HepG2 (cell line): ENCODE measurements at regions not wholly inside any gene's neighbourhood (a gene's known extent, or its start where the extent isn't known, plus 50 kb on each side); places are given as distances from the start of the nearest gene placed in this dataset.

ENCODE experiments used
- ATAC-seq: fragments of 200-7000 bp; cut with Tn5 transposase; 3 replicates; pipeline ENCODE4 v1.9.1; 2020; ENCODE audit warnings: mild to moderate bottlenecking, moderate library complexity
- BruUV-seq: library from RNA; stranded (reverse); fragments of 400-500 nt; replicated peaks from 2 replicates; lab custom pipeline; 2021; lab: Mats Ljungman, UMichigan
- CTCF ChIA-PET: fragments of 300-600 bp; formaldehyde crosslinking; extraction: SDS; loops from one replicate; lab custom pipeline; 2021; ENCODE audit warnings: low total read pairs, inconsistent platforms, low intra/inter-chr PET ratio; lab: Yijun Ruan, JAX
- POLR2A ChIA-PET: fragments of 350-600 bp; sonication (Branson Sonifier 250); formaldehyde crosslinking; loops from one replicate; lab custom pipeline; 2020; ENCODE audit warnings: antibody characterized with exemption, inconsistent platforms; lab: Yijun Ruan, JAX
- DNase-seq: peaks from one replicate; pipeline ENCODE4 v3.0.0-alpha.2; 2015; ENCODE audit warnings: low spot score
- FAIRE-seq: peaks from 3 replicates; lab custom pipeline; 2011; peaks lifted over from hg19 to GRCh38; lab: Jason Lieb, UNC
- H2AFZ ChIP-seq: one replicate; pipeline ENCODE4 v1.6.1; 2011; ENCODE audit warnings: low read length, inconsistent platforms
- H3K27ac ChIP-seq: fragments of 300-600 bp; 3 replicates; pipeline ENCODE4 v1.8.0; 2011; ENCODE audit warnings: mixed run types, mild to moderate bottlenecking, mixed read lengths, low read length, inconsistent platforms; ENCODE audit not compliant: insufficient read depth; ENCODE audit errors: extremely low read length
- H3K27me3 ChIP-seq, 2 experiments: fragments of 200-600 bp in 1 of 2; 2 replicates in 1 of 2; 3 replicates in 1 of 2; pipeline versions ENCODE4 v1.6.0 to v1.8.0; 2011; ENCODE audit warnings: low read length in 2 of 2, mild to moderate bottlenecking in 2 of 2, moderate library complexity in 2 of 2, inconsistent platforms in 1 of 2; ENCODE audit not compliant: insufficient read depth in 2 of 2, control insufficient read depth in 1 of 2
- H3K36me3 ChIP-seq, 2 experiments: fragments of 200-600 bp in 1 of 2; replicated peaks in 1 of 2; 2 replicates in 1 of 2; 3 replicates in 1 of 2; pipeline versions ENCODE4 v1.5.1 to v1.8.0; 2011; ENCODE audit warnings: low read length in 2 of 2, inconsistent platforms in 1 of 2; ENCODE audit not compliant: insufficient read depth in 2 of 2, control insufficient read depth in 1 of 2
- H3K4me1 ChIP-seq: 2 replicates; pipeline ENCODE4 v1.5.1; 2012; ENCODE audit warnings: low read length, inconsistent platforms; ENCODE audit not compliant: insufficient read depth
- H3K4me2 ChIP-seq: 2 replicates; pipeline ENCODE4 v1.6.0; 2011; ENCODE audit warnings: low read depth, low read length, inconsistent platforms
- H3K4me3 ChIP-seq, 3 experiments: fragments of 200-600 bp in 1 of 3; sonication (generic), shearing (Covaris generic) in 1 of 3; replicated peaks in 1 of 3; 2 replicates each; pipeline ENCODE4 v1.5.1; 2011 to 2016; ENCODE audit warnings: low read length in 3 of 3, inconsistent platforms in 2 of 3, low read depth in 2 of 3, mild to moderate bottlenecking in 2 of 3, control low read depth in 1 of 3, mixed read lengths in 1 of 3; ENCODE audit not compliant: insufficient read depth in 1 of 3
- H3K79me2 ChIP-seq: one replicate; pipeline ENCODE4 v1.6.1; 2011; ENCODE audit warnings: low read length, inconsistent platforms; ENCODE audit not compliant: insufficient read depth
- H3K9ac ChIP-seq: 2 replicates; pipeline ENCODE4 v1.6.0; 2011; ENCODE audit warnings: mild to moderate bottlenecking, low read depth, low read length, inconsistent platforms; ENCODE audit not compliant: insufficient read depth
- H3K9me3 ChIP-seq: 2 replicates; pipeline ENCODE4 v1.5.1; 2012; ENCODE audit warnings: mild to moderate bottlenecking, low read length
- H4K20me1 ChIP-seq: 2 replicates; pipeline ENCODE4 v1.6.0; 2011; ENCODE audit warnings: inconsistent platforms, mild to moderate bottlenecking, low read length, moderate library complexity; ENCODE audit not compliant: insufficient read depth
- CBX5 ChIP-seq: sonication (generic); formaldehyde crosslinking; IDR thresholded peaks from 2 replicates; pipeline ENCODE4 v1.4.0; 2020; ENCODE audit warnings: missing genetic modification reagents, borderline replicate concordance
- CERS6 ChIP-seq: sonication (generic); formaldehyde crosslinking; IDR thresholded peaks from 2 replicates; pipeline ENCODE4 v1.5.0; 2020; ENCODE audit warnings: missing genetic modification reagents
- ELF4 ChIP-seq: sonication (generic); formaldehyde crosslinking; IDR thresholded peaks from 2 replicates; pipeline ENCODE4 v1.5.0; 2020; ENCODE audit warnings: missing genetic modification reagents, mild to moderate bottlenecking, moderate library complexity, borderline replicate concordance
- MYPOP ChIP-seq: sonication (generic); formaldehyde crosslinking; IDR thresholded peaks from 2 replicates; pipeline ENCODE4 v1.8.1; 2023; ENCODE audit warnings: mild to moderate bottlenecking, moderate library complexity, missing genetic modification reagents
- NFIC ChIP-seq: IDR thresholded peaks from 2 replicates; pipeline ENCODE4 v1.6.1; 2012; ENCODE audit warnings: mild to moderate bottlenecking, low read length, inconsistent platforms
- STAT6 ChIP-seq: sonication (generic); formaldehyde crosslinking; IDR thresholded peaks from 2 replicates; pipeline ENCODE4 v1.4.0; 2020; ENCODE audit warnings: missing genetic modification reagents, mild to moderate bottlenecking, borderline replicate concordance
- TSC22D2 ChIP-seq: sonication (generic); formaldehyde crosslinking; IDR thresholded peaks from 2 replicates; pipeline ENCODE4 v1.5.1; 2020; ENCODE audit warnings: missing genetic modification reagents, mild to moderate bottlenecking, borderline replicate concordance
- U2AF1 ChIP-seq: fragments of 200-400 bp; formaldehyde crosslinking; optimal IDR thresholded peaks from 2 replicates; pipeline ENCODE3; 2017; ENCODE audit warnings: mild to moderate bottlenecking, low read depth, low read length
- ZBED4 ChIP-seq: sonication (generic); formaldehyde crosslinking; IDR thresholded peaks from 2 replicates; pipeline ENCODE4 v1.4.0; 2020; ENCODE audit warnings: missing genetic modification reagents, borderline replicate concordance
- ZFP36L2 ChIP-seq: sonication (generic); formaldehyde crosslinking; IDR thresholded peaks from 2 replicates; pipeline ENCODE4 v1.4.0; 2020; ENCODE audit warnings: missing genetic modification reagents
- ZNF275 ChIP-seq: sonication (generic); formaldehyde crosslinking; IDR thresholded peaks from 2 replicates; pipeline ENCODE4 v1.8.0; 2022; ENCODE audit warnings: missing genetic modification reagents, mild to moderate bottlenecking, inconsistent platforms, borderline replicate concordance
- ZNF367 ChIP-seq: sonication (generic); formaldehyde crosslinking; IDR thresholded peaks from 2 replicates; pipeline ENCODE4 v1.4.0; 2020; ENCODE audit warnings: missing genetic modification reagents, borderline replicate concordance
- ZNF572 ChIP-seq: sonication (generic); formaldehyde crosslinking; IDR thresholded peaks from 2 replicates; pipeline ENCODE4 v1.5.1; 2020; ENCODE audit warnings: mild to moderate bottlenecking, missing genetic modification reagents
- ZSCAN25 ChIP-seq: sonication (generic); formaldehyde crosslinking; IDR thresholded peaks from 2 replicates; pipeline ENCODE4 v1.8.0; 2022; ENCODE audit warnings: mild to moderate bottlenecking, missing genetic modification reagents
- WGBS: methylation state at CpG from one replicate; pipeline ENCODE4 v1.1.6; 2017; ENCODE audit warnings: low lambda C conversion rate; 5-methylcytosine and 5-hydroxymethylcytosine counted together
- in situ Hi-C: cut with HindIII; loops from 2 replicates; pipeline ENCODE4 v1.10.0; 2017; ENCODE audit warnings: low pct_unique_long_range_greater_than_20kb; ENCODE audit not compliant: extremely low pct_ligation_motif_present
- intact Hi-C: fragments of 100-400 bp; cut with micrococcal nuclease; formaldehyde crosslinking; loops from one replicate; pipeline ENCODE4 v1.10.0; 2022; ENCODE audit not compliant: unreplicated experiment

- no peak overlapping the region for H3K4me3 ChIP-seq
- H4K20me1 ChIP-seq = no peaks in the 10 kb centered on the region
- peaks cover 22% of the 10 kb centered on the region; the same call in 1 of the 2 replicates for H3K9me3 ChIP-seq
- 0% methylated on average over 1 of the region's 1 CpG for WGBS
- in situ Hi-C loops (no loop called here), intact Hi-C loops (no loop called here)
- H3K79me2 ChIP-seq = no peaks in the 10 kb centered on the region
- BruUV-seq = no TSS peak
- H3K4me1 ChIP-seq = no peaks in the 10 kb centered on the region
- POLR2A ChIA-PET = no interaction called here
- no peak overlapping the region for H3K9ac ChIP-seq
- no peak for ATAC-seq
- H2AFZ ChIP-seq = no peak overlapping the region
- H3K36me3 ChIP-seq = no peaks in the 10 kb centered on the region
- H3K27me3 ChIP-seq = no peaks in the 10 kb centered on the region
- no peak overlapping the region for H3K27ac ChIP-seq
- FAIRE-seq = no peak
- H3K4me2 ChIP-seq = no peak overlapping the region
- DNase-seq = no peak
- CTCF ChIA-PET = no interaction called here
- TF ChIP-seq ZNF275 (CRISPR knock-in tag) = no peak
- no peak for TF ChIP-seq STAT6 (CRISPR knock-in tag)
- TF ChIP-seq ZNF572 (CRISPR knock-in tag) = no peak
- TF ChIP-seq ZFP36L2 = no peak
- no peak for TF ChIP-seq NFIC
- no peak for TF ChIP-seq ZSCAN25 (CRISPR knock-in tag)
- TF ChIP-seq ELF4 = no peak
- no peak for TF ChIP-seq ZBED4
- no peak for TF ChIP-seq U2AF1
- no peak for TF ChIP-seq TSC22D2
- TF ChIP-seq ZNF367 (CRISPR knock-in tag) = no peak
- no peak for TF ChIP-seq MYPOP (CRISPR knock-in tag)
- no peak for TF ChIP-seq CBX5 (CRISPR knock-in tag)
- TF ChIP-seq CERS6 (CRISPR knock-in tag) = no peak
Observed at GRCh38 chr7:136198168-136198567, 221.0 kb upstream of the MTPN start.
